ENCODE measurements at regions not wholly inside any gene's neighbourhood (a gene's known extent, or its start where the extent isn't known, plus 50 kb on each side); places are given as distances from the start of the nearest gene placed in this dataset.

- FAIRE-seq (no peak), DNase-seq (ENCODE audit: low read depth in 1 of 2, low spot score in 2 of 2) (no peak)
- Histone ChIP-seq H4K5ac (ENCODE audit: insufficient read length, low read depth, low read length) (no peak overlapping the region), H3K18ac (ENCODE audit: extremely low read depth, low read length) (no peak overlapping the region; the same call in 1 of the 2 replicates), H3K9ac (replicated peaks in 1 of 4; ENCODE audit: extremely low read depth in 1 of 4, low read depth in 3 of 4, low read length in 3 of 4) (no peak overlapping the region; a peak in 1 of 7 replicates), H3K4me2 (ENCODE audit: insufficient read depth in 1 of 2, low read depth in 2 of 2, low read length in 2 of 2) (no peak overlapping the region), H3K4me3 (ENCODE audit: extremely low read depth in 1 of 4, insufficient read depth in 2 of 4, low read depth in 3 of 4, low read length in 4 of 4) (no peak overlapping the region), H3K56ac (replicated peaks; ENCODE audit: insufficient read length, low read depth, low read length) (no peak overlapping the region), H3K14ac (ENCODE audit: insufficient read length) (no peak overlapping the region), H3K27ac (ENCODE audit: low read depth, low read length) (no peak overlapping the region), H4K20me1 (replicated peaks in 1 of 2; ENCODE audit: control insufficient read depth in 1 of 2, insufficient read depth in 2 of 2, low read length in 2 of 2) (no peaks in the 10 kb centered on the region), H2AK5ac (ENCODE audit: low read depth, low read length) (0 out of 2 replicates have a peak overlapping the region, but pooled peaks have one; percentile 58), H4K8ac (ENCODE audit: extremely low read depth, insufficient read depth, low read length) (no peak overlapping the region), H3K23me2 (ENCODE audit: low read depth, low read length) (no peaks in the 10 kb centered on the region), H3K23ac (ENCODE audit: insufficient read length) (no peak overlapping the region), H3K79me1 (ENCODE audit: low read depth, low read length) (no peaks in the 10 kb centered on the region), H3K27me3 (replicated peaks in 1 of 4; ENCODE audit: control insufficient read depth in 3 of 4, extremely low read depth in 1 of 4, insufficient read depth in 3 of 4, low read length in 3 of 4) (peaks cover 0 to 7% (median 2%) of the 10 kb centered on the region in 4 experiments; a peak in 3 of 7 replicates), H3K36me3 (ENCODE audit: control insufficient read depth in 2 of 4, insufficient read depth in 4 of 4, low read length in 3 of 4) (no peaks in the 10 kb centered on the region), H2BK120ac (replicated peaks; ENCODE audit: low read depth, low read length) (no peak overlapping the region), H3K79me2 (ENCODE audit: control insufficient read depth in 1 of 2, insufficient read depth in 2 of 2, low read length in 2 of 2) (no peaks in the 10 kb centered on the region), H2BK15ac (ENCODE audit: low read length) (peak overlapping the region; percentile 29; the same call in 1 of the 2 replicates), H3K4ac (replicated peaks; ENCODE audit: insufficient read length, low read depth, low read length) (no peak overlapping the region), H2BK5ac (ENCODE audit: low read depth, low read length) (no peak overlapping the region), H2BK20ac (ENCODE audit: low read length) (no peak overlapping the region), H4K91ac (replicated peaks; ENCODE audit: insufficient read length, low read length) (no peak overlapping the region), H2BK12ac (ENCODE audit: low read depth, low read length) (0 out of 2 replicates have a peak overlapping the region, but pooled peaks have one; percentile 27), H2AFZ (ENCODE audit: low read length) (no peak overlapping the region), H3K9me3 (ENCODE audit: insufficient read depth in 2 of 2, low read depth in 1 of 2, low read length in 1 of 2) (no peaks in the 10 kb centered on the region), H3K4me1 (replicated peaks in 1 of 4; ENCODE audit: control insufficient read depth in 3 of 4, insufficient read depth in 4 of 4, low read length in 3 of 4) (peaks cover 2 to 30% (median 21%) of the 10 kb centered on the region in 4 experiments)
- ChIA-PET CTCF (ENCODE audit: partially characterized antibody) (interaction anchor here (0.6 to 4.1 kb wide), 14 partner anchors 9 to 427 kb away, joined by 3 to 19 read pairs (median 4); no protein-coding TSS in a partner anchor), POLR2A (ENCODE audit: partially characterized antibody) (interaction anchor here (0.6 to 1.6 kb wide), 2 partner anchors 8 to 284 kb away, joined by 3 to 6 read pairs; no protein-coding TSS in a partner anchor)
- WGBS, 2 experiments (ENCODE audit: extremely low coverage in 1 of 2, insufficient coverage in 1 of 2, insufficient read length in 1 of 2, insufficient replicate concordance in 2 of 2, low coverage in 1 of 2, low lambda C conversion rate in 2 of 2, missing lambda C conversion rate in 1 of 2): 87% methylated on average over 13 of the region's 13 CpGs; no CpG with 5 or more reads in 1 of the 2 experiments
- TF ChIP-seq USF2 (IDR thresholded peaks at IDR 0.05; ENCODE audit: low read length): no peak
- TF ChIP-seq JUN (IDR thresholded peaks at IDR 0.05; ENCODE audit: low read depth, low read length): no peak
- no peak for TF ChIP-seq HDAC6 (IDR thresholded peaks at IDR 0.05; ENCODE audit: low read depth, low read length)
- TF ChIP-seq ATF3 (IDR thresholded peaks at IDR 0.05; ENCODE audit: insufficient read depth, low read depth, low read length): no peak
- TF ChIP-seq CTCF (IDR thresholded peaks at IDR 0.05; ENCODE audit: control extremely low read depth in 1 of 3, insufficient read depth in 1 of 3, low read depth in 1 of 3, low read length in 3 of 3): no peak
- TF ChIP-seq POLR2AphosphoS5 (IDR thresholded peaks at IDR 0.05; ENCODE audit: low read depth, low read length): no peak
- TF ChIP-seq RNF2 (IDR thresholded peaks at IDR 0.05; ENCODE audit: borderline replicate concordance, low read depth, low read length, missing control alignments, poor library complexity, severe bottlenecking): no peak
These were observed 403.8 kb downstream of the SEC14L1 start for GRCh38 chr17:77544347-77545110.
